ENCODE measurements at regions not wholly inside any gene's neighbourhood (a gene's known extent, or its start where the extent isn't known, plus 50 kb on each side); places are given as distances from the start of the nearest gene placed in this dataset.

- ChIA-PET POLR2A (no interaction called here), SMC1A (ENCODE audit: uncharacterized antibody, unreplicated experiment) (interaction anchor here (1.0 kb wide), 1 partner anchor 82 kb away, joined by 4 read pairs; the partner anchor contains the start of genes IFT20 and TNFAIP1), RAD21 (ENCODE audit: unreplicated experiment) (interaction anchor here (1.2 kb wide), 1 partner anchor 18 kb away, joined by 3 read pairs; no protein-coding TSS in a partner anchor), CTCF (interaction anchor here (1.0 to 1.4 kb wide), 2 partner anchors 163 to 370 kb away, joined by 3 to 4 read pairs; no protein-coding TSS in a partner anchor)
- intact Hi-C loops (cut with micrococcal nuclease; ENCODE audit: unreplicated experiment) (loop anchor here (5.0 kb wide), 1 partner anchor 361 kb away; the partner anchor contains the start of gene LYRM9), in situ Hi-C loops (cut with MboI) (no loop called here)
- Histone ChIP-seq H3K9me3 (replicated peaks; ENCODE audit: control insufficient read depth, insufficient read depth, low read length) (no peaks in the 10 kb centered on the region), H3K4me1 (ENCODE audit: control insufficient read depth, insufficient read depth, low read length) (no peaks in the 10 kb centered on the region), H3K36me3 (ENCODE audit: control insufficient read depth in 2 of 2, insufficient read depth in 2 of 2, low read length in 1 of 2) (no peaks in the 10 kb centered on the region), H3K4me3 (no peak overlapping the region), H3K79me2 (ENCODE audit: control insufficient read depth, insufficient read depth, low read length) (no peaks in the 10 kb centered on the region), H2AFZ (ENCODE audit: control insufficient read depth, low read depth, low read length) (no peak overlapping the region), H3K27ac (ENCODE audit: control insufficient read depth, insufficient read depth) (no peak overlapping the region), H4K20me1 (ENCODE audit: control insufficient read depth, insufficient read depth) (no peaks in the 10 kb centered on the region), H3K4me2 (ENCODE audit: control insufficient read depth, insufficient read depth) (no peak overlapping the region), H3K27me3 (replicated peaks in 1 of 2; ENCODE audit: control insufficient read depth in 2 of 2, insufficient read depth in 2 of 2, low read length in 1 of 2) (no peaks in the 10 kb centered on the region), H3K9ac (ENCODE audit: control insufficient read depth, insufficient read depth, low read length) (no peak overlapping the region)
- ATAC-seq (no peak), DNase-seq (ENCODE audit: low read depth, low spot score) (no peak), FAIRE-seq (no peak)
- no TSS peak for BruUV-seq (replicated peaks)
- WGBS (ENCODE audit: insufficient coverage, insufficient replicate concordance, low lambda C conversion rate, missing lambda C conversion rate) = 60% methylated on average over 6 of the region's 6 CpGs
- TF ChIP-seq ATF3 (IDR thresholded peaks at IDR 0.05; ENCODE audit: borderline replicate concordance, extremely low read depth, low read depth, low read length) (no peak), ZNF384 (IDR thresholded peaks at IDR 0.05; ENCODE audit: borderline replicate concordance, low read depth, low read length) (no peak), RFX5 (IDR thresholded peaks at IDR 0.05; ENCODE audit: low read depth, low read length) (no peak), STAT1 (conservative IDR thresholded peaks at IDR 0.05) (no peak), LARP7 (IDR thresholded peaks at IDR 0.05) (no peak), E4F1 (IDR thresholded peaks at IDR 0.05; ENCODE audit: borderline replicate concordance, partially characterized antibody) (no peak), ZNF592 (IDR thresholded peaks at IDR 0.05) (no peak), ZSCAN29 (IDR thresholded peaks at IDR 0.05) (no peak), NRF1 (conservative IDR thresholded peaks at IDR 0.05; ENCODE audit: low read depth, low read length) (no peak), NR2C1 (IDR thresholded peaks at IDR 0.05) (no peak), CHD4 (IDR thresholded peaks at IDR 0.05) (no peak), CREM (IDR thresholded peaks at IDR 0.05; ENCODE audit: low read depth) (no peak)
Measured at GRCh38 chr17:28253663-28254062, 65.3 kb upstream of the TMEM97 start.
